Body of pancreas (tissue), 4 donors: ENCODE measurements at regions not wholly inside any gene's neighbourhood (a gene's known extent, or its start where the extent isn't known, plus 50 kb on each side); places are given as distances from the start of the nearest gene placed in this dataset.

Experiments used
- ATAC-seq: fragments of 150-250 bp; one replicate; pipeline ENCODE4 v1.9.1; 2016
- DNase-seq, 4 donors: peaks; one replicate each; pipeline ENCODE4 v3.0.0-alpha.2; 2019
- H3K27ac ChIP-seq, 4 donors: fragments of 200-600 bp; sonication (generic); 1 replicate in 3 of 4; 2 replicates in 1 of 4; pipeline versions ENCODE4 v1.5.1 to v1.6.1; 2016 to 2019; ENCODE audit warnings: mild to moderate bottlenecking in 1 of 4, mixed read lengths in 1 of 4, moderate library complexity in 1 of 4
- H3K27me3 ChIP-seq, 2 donors: fragments of 200-600 bp; sonication (generic); one replicate each; pipeline ENCODE4 v1.6.0; 2016; ENCODE audit warnings: mild to moderate bottlenecking in 1 of 2
- H3K36me3 ChIP-seq, 2 donors: fragments of 200-600 bp; sonication (generic); replicated peaks in 1 of 2; 2 replicates each; pipeline ENCODE4 v1.5.1; 2016; ENCODE audit warnings: low read depth in 2 of 2; ENCODE audit not compliant: insufficient read depth in 1 of 2
- H3K4me1 ChIP-seq: fragments of 200-600 bp; sonication (generic); one replicate; pipeline ENCODE4 v1.6.0; 2016
- H3K4me3 ChIP-seq, 2 donors: fragments of 200-600 bp; sonication (generic); 1 replicate in 1 of 2; 2 replicates in 1 of 2; pipeline ENCODE4 v1.5.1; 2016 to 2019
- H3K9me3 ChIP-seq, 3 donors: fragments of 200-600 bp; sonication (generic); 1 replicate in 2 of 3; 2 replicates in 1 of 3; pipeline ENCODE4 v1.5.1; 2016
- POLR2A ChIP-seq, 3 donors: fragments of 450-650 bp; IDR thresholded peaks; one replicate each; pipeline ENCODE4 v1.6.1; 2016; ENCODE audit warnings: antibody characterized with exemption in 3 of 3, mild to moderate bottlenecking in 2 of 3
- WGBS, 2 donors: methylation state at CpG; one replicate each; pipeline ENCODE4 v1.1.5; 2017; 5-methylcytosine and 5-hydroxymethylcytosine counted together
- intact Hi-C: fragments of 100-400 bp; cut with DNase I; formaldehyde crosslinking; loops from one replicate; pipeline ENCODE4 v1.15.1; 2023
- TF ChIP-seq, protein P1 (sequence below), 7 experiments: fragments of 450-650 bp in 4 of 7; fragments of 200-600 bp in 3 of 7; sonication (generic) in 3 of 7; IDR thresholded peaks; one replicate each; pipeline ENCODE4 v1.5.1; 2016 to 2019; ENCODE audit warnings: antibody characterized with exemption in 7 of 7

DNA sequence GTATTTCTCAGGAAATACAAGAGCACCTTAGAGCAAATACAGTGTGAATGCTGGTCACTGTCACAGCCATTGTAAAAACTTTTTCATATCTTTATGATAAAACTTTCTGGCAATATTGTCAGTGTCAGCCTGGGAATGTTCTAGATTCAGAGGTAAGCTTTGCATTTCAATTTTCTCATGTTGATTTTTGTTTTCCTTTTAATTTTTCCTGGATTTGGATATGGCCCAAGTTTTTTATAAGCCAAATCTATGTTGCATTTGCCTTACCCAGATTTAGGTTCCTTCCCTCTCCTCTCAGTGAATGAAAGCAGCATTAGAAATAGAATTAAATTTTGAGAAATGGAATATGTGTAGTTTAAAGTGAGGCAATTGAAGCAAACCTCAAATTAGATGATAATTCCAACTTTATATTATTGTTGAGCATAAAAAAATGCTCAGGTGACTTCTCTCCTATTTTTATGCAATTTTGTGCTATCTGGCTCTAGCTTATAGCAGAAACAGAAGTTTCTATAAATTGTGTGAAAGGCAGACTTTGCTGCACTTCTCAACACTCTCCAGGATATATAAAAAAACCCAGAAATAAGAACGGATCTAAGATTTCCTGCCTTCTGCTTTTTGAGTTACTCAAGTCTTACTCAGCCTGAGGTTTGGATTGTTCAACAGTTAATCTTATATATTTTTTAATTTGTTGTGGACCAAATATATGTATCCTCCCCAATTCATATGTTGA lies 368.2 kb upstream of the PRICKLE1 start:
- Histone ChIP-seq H3K27me3 (no peaks in the 10 kb centered on the region), H3K4me3 (no peak overlapping the region), H3K9me3 (no peaks in the 10 kb centered on the region), H3K4me1 (peaks cover 16% of the 10 kb centered on the region), H3K36me3 (no peaks in the 10 kb centered on the region), H3K27ac (no peak overlapping the region)
- TF ChIP-seq POLR2A (IDR thresholded peaks at IDR 0.05) = no peak
- TF ChIP-seq, protein P1, sequence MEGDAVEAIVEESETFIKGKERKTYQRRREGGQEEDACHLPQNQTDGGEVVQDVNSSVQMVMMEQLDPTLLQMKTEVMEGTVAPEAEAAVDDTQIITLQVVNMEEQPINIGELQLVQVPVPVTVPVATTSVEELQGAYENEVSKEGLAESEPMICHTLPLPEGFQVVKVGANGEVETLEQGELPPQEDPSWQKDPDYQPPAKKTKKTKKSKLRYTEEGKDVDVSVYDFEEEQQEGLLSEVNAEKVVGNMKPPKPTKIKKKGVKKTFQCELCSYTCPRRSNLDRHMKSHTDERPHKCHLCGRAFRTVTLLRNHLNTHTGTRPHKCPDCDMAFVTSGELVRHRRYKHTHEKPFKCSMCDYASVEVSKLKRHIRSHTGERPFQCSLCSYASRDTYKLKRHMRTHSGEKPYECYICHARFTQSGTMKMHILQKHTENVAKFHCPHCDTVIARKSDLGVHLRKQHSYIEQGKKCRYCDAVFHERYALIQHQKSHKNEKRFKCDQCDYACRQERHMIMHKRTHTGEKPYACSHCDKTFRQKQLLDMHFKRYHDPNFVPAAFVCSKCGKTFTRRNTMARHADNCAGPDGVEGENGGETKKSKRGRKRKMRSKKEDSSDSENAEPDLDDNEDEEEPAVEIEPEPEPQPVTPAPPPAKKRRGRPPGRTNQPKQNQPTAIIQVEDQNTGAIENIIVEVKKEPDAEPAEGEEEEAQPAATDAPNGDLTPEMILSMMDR (IDR thresholded peaks at IDR 0.05) = no peak
- no peak for ATAC-seq
- DNase-seq = no peak
- 69 to 76% methylated on average over 1 of the region's 1 CpG for WGBS, 2 donors
- intact Hi-C loops = no loop called here

DNA sequence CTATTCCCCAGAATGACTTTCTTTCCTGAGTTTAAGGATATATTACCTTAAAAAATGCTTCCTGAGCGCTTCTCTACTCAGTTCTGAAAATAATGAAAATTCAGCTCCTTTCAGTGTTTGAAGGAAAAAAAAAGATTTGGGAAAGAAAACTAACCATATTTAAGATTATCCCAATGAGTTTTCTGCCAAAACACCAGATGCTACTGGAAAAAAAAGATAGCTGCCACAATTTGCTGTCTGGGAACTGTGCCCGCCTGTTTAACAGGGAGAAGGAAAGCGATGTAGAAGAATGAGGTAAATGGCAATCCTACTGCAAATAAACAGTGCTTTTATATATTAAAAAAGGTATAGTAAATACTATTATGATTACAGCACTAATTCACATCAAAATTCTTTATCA lies 367.6 kb upstream of the PRICKLE1 start:
- H3K4me3 ChIP-seq = no peak overlapping the region
- TF ChIP-seq, protein P1 (IDR thresholded peaks at IDR 0.05) = no peak
- no peak for TF ChIP-seq POLR2A (IDR thresholded peaks at IDR 0.05)
- no peaks in the 10 kb centered on the region for H3K36me3 ChIP-seq
- 41 to 49% methylated on average over 3 of the region's 3 CpGs for WGBS, 2 donors
- no peaks in the 10 kb centered on the region for H3K9me3 ChIP-seq
- H3K27ac ChIP-seq = no peak overlapping the region
- no peaks in the 10 kb centered on the region for H3K27me3 ChIP-seq
- DNase-seq (peak; percentile 14 to 54 (median 18)), ATAC-seq (no peak)
- H3K4me1 ChIP-seq = peaks cover 16% of the 10 kb centered on the region
- intact Hi-C loops = no loop called here

DNA sequence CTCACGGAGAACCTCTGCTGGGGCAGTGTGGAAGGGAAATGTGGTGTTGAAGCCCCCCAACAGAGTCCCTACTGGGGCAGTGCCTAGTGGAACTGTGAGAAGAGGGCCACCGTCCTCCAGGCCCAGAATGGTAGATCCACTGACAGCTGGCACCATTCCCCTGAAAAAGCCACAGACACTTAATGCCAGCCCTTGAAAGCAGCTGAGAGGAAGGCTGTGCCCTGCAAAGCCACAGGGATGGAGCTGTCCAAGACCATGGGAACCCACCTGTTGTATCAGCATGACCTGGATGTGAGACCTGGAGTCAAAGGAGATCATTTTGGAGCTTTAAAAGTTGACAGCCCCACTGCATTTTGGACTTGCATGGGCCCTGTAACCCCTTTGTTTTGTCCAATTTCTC lies 363.5 kb upstream of the PRICKLE1 start:
- H3K36me3 ChIP-seq = no peaks in the 10 kb centered on the region
- ATAC-seq (no peak), DNase-seq (no peak)
- H3K4me1 ChIP-seq = peaks cover 8% of the 10 kb centered on the region
- 92 to 100% methylated on average over 2 of the region's 2 CpGs for WGBS, 2 donors
- no peak overlapping the region for H3K27ac ChIP-seq
- H3K4me3 ChIP-seq = no peak overlapping the region
- H3K27me3 ChIP-seq = no peaks in the 10 kb centered on the region
- H3K9me3 ChIP-seq = no peaks in the 10 kb centered on the region
- intact Hi-C loops = no loop called here
- TF ChIP-seq POLR2A (IDR thresholded peaks at IDR 0.05) = no peak
- TF ChIP-seq, protein P1 (IDR thresholded peaks at IDR 0.05) = no peak

DNA sequence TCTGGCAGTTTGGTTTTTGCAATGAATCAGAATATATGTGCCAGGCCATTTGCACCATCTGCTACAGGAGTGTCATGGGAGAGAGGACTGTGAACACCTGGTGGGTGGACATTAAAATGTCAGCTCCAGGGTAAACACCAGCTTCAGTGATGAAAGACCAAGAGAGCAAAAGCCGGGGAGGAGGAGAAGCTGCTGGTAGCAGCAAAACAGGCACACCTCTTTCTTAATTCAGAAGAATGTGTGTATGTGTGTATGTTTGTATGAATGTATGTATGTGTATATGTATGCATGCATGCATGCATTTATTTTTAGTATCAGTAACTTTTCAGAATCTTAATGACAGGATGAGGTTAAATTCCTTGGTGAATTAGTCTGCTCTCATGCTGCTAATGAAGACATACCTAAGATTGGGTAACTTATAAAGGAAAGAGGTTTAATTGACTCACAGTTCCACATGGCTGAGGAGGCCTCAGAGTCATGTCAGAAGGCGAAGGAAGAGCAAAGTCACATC lies 357.4 kb upstream of the PRICKLE1 start:
- no peaks in the 10 kb centered on the region for H3K9me3 ChIP-seq
- no peaks in the 10 kb centered on the region for H3K36me3 ChIP-seq
- no peak overlapping the region for H3K4me3 ChIP-seq
- DNase-seq (no peak), ATAC-seq (no peak)
- intact Hi-C loops = no loop called here
- no peak for TF ChIP-seq POLR2A (IDR thresholded peaks at IDR 0.05)
- TF ChIP-seq, protein P1 (IDR thresholded peaks at IDR 0.05) = no peak
- H3K27me3 ChIP-seq = no peaks in the 10 kb centered on the region
- no peak overlapping the region for H3K27ac ChIP-seq
- 86 to 92% methylated on average over 2 of the region's 2 CpGs for WGBS, 2 donors
- H3K4me1 ChIP-seq = no peaks in the 10 kb centered on the region

DNA sequence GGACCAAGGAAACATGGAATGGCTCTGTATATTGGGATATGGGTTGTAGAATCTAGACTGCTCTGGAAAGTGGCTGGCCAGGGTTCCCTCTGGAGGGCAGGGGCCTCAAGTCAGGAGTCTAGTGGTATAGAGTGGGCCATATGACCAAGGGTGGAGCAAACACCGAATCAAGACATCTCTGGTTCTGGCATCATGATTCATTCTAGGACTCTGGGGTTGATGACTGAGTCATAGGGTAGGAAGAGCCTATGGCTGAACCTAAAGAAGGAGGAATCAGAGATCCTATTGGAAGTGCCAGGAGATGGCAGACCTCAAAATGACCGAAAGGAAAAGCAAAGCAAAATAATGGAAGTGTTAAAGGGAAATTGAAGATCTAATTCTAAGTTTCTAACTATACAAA lies 356.4 kb upstream of the PRICKLE1 start:
- ATAC-seq = no peak
- Histone ChIP-seq H3K36me3 (no peaks in the 10 kb centered on the region), H3K27me3 (no peaks in the 10 kb centered on the region), H3K27ac (no peak overlapping the region), H3K4me3 (no peak overlapping the region), H3K9me3 (no peaks in the 10 kb centered on the region), H3K4me1 (no peaks in the 10 kb centered on the region)
- TF ChIP-seq POLR2A (IDR thresholded peaks at IDR 0.05) = no peak
- TF ChIP-seq, protein P1 (IDR thresholded peaks at IDR 0.05) = no peak
- no peak for DNase-seq
- intact Hi-C loops = no loop called here
- 83 to 85% methylated on average over 2 of the region's 2 CpGs for WGBS, 2 donors
